Activated T-cell treated with anti-CD3 and anti-CD28 coated beads, Interleukin-2, amount 50 U/mL, for 4 hours (primary cell): ENCODE measurements at regions not wholly inside any gene's neighbourhood (a gene's known extent, or its start where the extent isn't known, plus 50 kb on each side); places are given as distances from the start of the nearest gene placed in this dataset.
"Not testable (repeated sequence)": the region's sequence is repeated elsewhere in the genome, so short reads cannot be mapped to it uniquely, and the experiment has no call there.

Experiments
- ATAC-seq, 2 donors: fragments of 200-7000 bp; cut with Tn5 transposase; one replicate each; pipeline ENCODE4 v1.10.0; 2021
- DNase-seq: peaks from one replicate; pipeline ENCODE4 v3.0.0-alpha.2; 2020
- H3K27me3 Mint-ChIP-seq: one replicate; pipeline ENCODE4 v1.8.0; 2021; ENCODE audit warnings: low read depth, mixed read lengths
- H3K36me3 Mint-ChIP-seq: one replicate; pipeline ENCODE4 v1.8.0; 2022; ENCODE audit warnings: mixed read lengths; ENCODE audit not compliant: insufficient read depth
- H3K4me1 Mint-ChIP-seq: one replicate; pipeline ENCODE4 v1.8.0; 2021; ENCODE audit warnings: low read depth, mixed read lengths
- H3K4me3 Mint-ChIP-seq: one replicate; pipeline ENCODE4 v1.8.0; 2021; ENCODE audit warnings: mild to moderate bottlenecking, moderate library complexity, mixed read lengths
- H3K9me3 Mint-ChIP-seq: one replicate; pipeline ENCODE4 v1.8.0; 2021; ENCODE audit warnings: mixed read lengths

- Mint-ChIP-seq H3K4me1 (peaks cover 6% of the 10 kb centered on the region), H3K9me3 (no peaks in the 10 kb centered on the region), H3K27me3 (peaks cover 5% of the 10 kb centered on the region), H3K4me3 (no peak overlapping the region), H3K36me3 (no peaks in the 10 kb centered on the region)
- ATAC-seq (no peak), DNase-seq (no peak)
Observed at GRCh38 chr3:139110072-139110830, 65.6 kb upstream of the PRR23C start.

- not testable (repeated sequence) for H3K4me3 Mint-ChIP-seq, ATAC-seq, H3K9me3 Mint-ChIP-seq, H3K4me1 Mint-ChIP-seq, DNase-seq, H3K36me3 Mint-ChIP-seq, H3K27me3 Mint-ChIP-seq
Observed at GRCh38 chr3:139110929-139111328, 66.2 kb upstream of the PRR23C start.

- no peaks in the 10 kb centered on the region for H3K36me3 Mint-ChIP-seq
- peak; percentile 37 for DNase-seq
- H3K4me3 Mint-ChIP-seq, result no peak overlapping the region
- H3K27me3 Mint-ChIP-seq, result peaks cover 5% of the 10 kb centered on the region
- peak; percentile 59 to 75 for ATAC-seq
- H3K9me3 Mint-ChIP-seq, result no peaks in the 10 kb centered on the region
- H3K4me1 Mint-ChIP-seq, result peaks cover 6% of the 10 kb centered on the region
Observed at GRCh38 chr3:139111392-139112229, 66.9 kb upstream of the PRR23C start.

GRCh38 chr3:139112230-139112558, 67.5 kb upstream of the PRR23C start:
- no peaks in the 10 kb centered on the region for H3K9me3 Mint-ChIP-seq
- no peak for ATAC-seq

GRCh38 chr3:139113231-139113992, 68.7 kb upstream of the PRR23C start:
- peaks cover 6% of the 10 kb centered on the region for H3K4me1 Mint-ChIP-seq
- no peak for DNase-seq
- H3K36me3 Mint-ChIP-seq, result no peaks in the 10 kb centered on the region
- ATAC-seq, result peak in 1 of 2 donors; percentile 15
- H3K9me3 Mint-ChIP-seq, result no peaks in the 10 kb centered on the region
- peaks cover 5% of the 10 kb centered on the region for H3K27me3 Mint-ChIP-seq
- no peak overlapping the region for H3K4me3 Mint-ChIP-seq

More at GRCh38 chr3:139112230-139112558, 67.5 kb upstream of the PRR23C start:
- DNase-seq, result no peak
- Mint-ChIP-seq H3K4me3 (no peak overlapping the region), H3K4me1 (peaks cover 6% of the 10 kb centered on the region), H3K27me3 (peaks cover 5% of the 10 kb centered on the region), H3K36me3 (no peaks in the 10 kb centered on the region)

GRCh38 chr3:139113993-139114375, 69.3 kb upstream of the PRR23C start:
- no peak for ATAC-seq
- H3K36me3 Mint-ChIP-seq, result no peaks in the 10 kb centered on the region
- peaks cover 5% of the 10 kb centered on the region for H3K27me3 Mint-ChIP-seq
- H3K4me1 Mint-ChIP-seq, result peaks cover 6% of the 10 kb centered on the region
- no peak overlapping the region for H3K4me3 Mint-ChIP-seq
- no peak for DNase-seq
- no peaks in the 10 kb centered on the region for H3K9me3 Mint-ChIP-seq

- not testable (repeated sequence) for H3K4me3 Mint-ChIP-seq, H3K9me3 Mint-ChIP-seq, H3K27me3 Mint-ChIP-seq, H3K4me1 Mint-ChIP-seq, H3K36me3 Mint-ChIP-seq, DNase-seq, ATAC-seq
Observed at GRCh38 chr3:139116631-139117030, 71.9 kb upstream of the PRR23C start.

GRCh38 chr3:139117136-139117675, 72.5 kb upstream of the PRR23C start:
- no peaks in the 10 kb centered on the region for H3K4me1 Mint-ChIP-seq
- H3K9me3 Mint-ChIP-seq, result no peaks in the 10 kb centered on the region
- ATAC-seq (no peak), DNase-seq (no peak)
- H3K27me3 Mint-ChIP-seq, result no peaks in the 10 kb centered on the region
- no peaks in the 10 kb centered on the region for H3K36me3 Mint-ChIP-seq
- H3K4me3 Mint-ChIP-seq, result no peak overlapping the region

GRCh38 chr3:139117883-139118760, 73.4 kb upstream of the PRR23C start:
- H3K27me3 Mint-ChIP-seq, result no peaks in the 10 kb centered on the region
- ATAC-seq, result no peak

GRCh38 chr3:139118835-139119234, 74.1 kb upstream of the PRR23C start:
- Mint-ChIP-seq H3K36me3 (no peaks in the 10 kb centered on the region), H3K4me1 (no peaks in the 10 kb centered on the region), H3K9me3 (no peaks in the 10 kb centered on the region), H3K27me3 (no peaks in the 10 kb centered on the region), H3K4me3 (no peak overlapping the region)
- ATAC-seq (no peak), DNase-seq (no peak)

More at GRCh38 chr3:139117883-139118760, 73.4 kb upstream of the PRR23C start:
- no peak for DNase-seq
- Mint-ChIP-seq H3K4me1 (no peaks in the 10 kb centered on the region), H3K36me3 (no peaks in the 10 kb centered on the region), H3K4me3 (no peak overlapping the region), H3K9me3 (no peaks in the 10 kb centered on the region)

- Mint-ChIP-seq H3K36me3 (no peaks in the 10 kb centered on the region), H3K9me3 (no peaks in the 10 kb centered on the region), H3K27me3 (no peaks in the 10 kb centered on the region), H3K4me3 (no peak overlapping the region), H3K4me1 (no peaks in the 10 kb centered on the region)
- DNase-seq, result no peak
- ATAC-seq, result no peak
Observed at GRCh38 chr3:139119331-139120025, 74.8 kb upstream of the PRR23C start.

- Mint-ChIP-seq H3K27me3 (no peaks in the 10 kb centered on the region), H3K9me3 (no peaks in the 10 kb centered on the region), H3K36me3 (no peaks in the 10 kb centered on the region), H3K4me1 (no peaks in the 10 kb centered on the region), H3K4me3 (no peak overlapping the region)
- ATAC-seq (no peak), DNase-seq (no peak)
Observed at GRCh38 chr3:139120086-139121056, 75.7 kb upstream of the PRR23C start.
